GM12878 (cell line): ENCODE measurements at regions not wholly inside any gene's neighbourhood (a gene's known extent, or its start where the extent isn't known, plus 50 kb on each side); places are given as distances from the start of the nearest gene placed in this dataset.

ENCODE experiments used
- ATAC-seq: fragments of 200-7000 bp; cut with Tn5 transposase; 3 replicates; pipeline ENCODE4 v1.9.1; 2020; ENCODE audit warnings: mild to moderate bottlenecking, moderate library complexity
- BruUV-seq: library from RNA; stranded (reverse); fragments of 400-500 nt; replicated peaks from 2 replicates; lab custom pipeline; 2021; lab: Mats Ljungman, UMichigan
- CTCF ChIA-PET: fragments of 300-600 bp; sonication (Branson Sonifier 250); formaldehyde crosslinking; extraction: SDS; loops from one replicate; lab custom pipeline; 2021; ENCODE audit warnings: inconsistent platforms; lab: Yijun Ruan, JAX
- POLR2A ChIA-PET: fragments of 350-600 bp; formaldehyde crosslinking; extraction: SDS; loops from one replicate; lab custom pipeline; 2021; ENCODE audit warnings: inconsistent platforms; lab: Charles Lee
- RAD21 ChIA-PET: fragments of 300-600 bp; sonication (Branson Sonifier 250); formaldehyde crosslinking; loops from one replicate; lab custom pipeline; 2023; ENCODE audit warnings: antibody characterized with exemption; ENCODE audit not compliant: unreplicated experiment; lab: Charles Lee
- SMC1A ChIA-PET: fragments of 300-600 bp; sonication (Branson Sonifier 250); formaldehyde crosslinking; loops from one replicate; lab custom pipeline; 2023; ENCODE audit not compliant: unreplicated experiment, uncharacterized antibody; lab: Charles Lee
- DNase-seq: peaks from one replicate; pipeline ENCODE4 v3.0.0-alpha.2; 2011; ENCODE audit warnings: low read depth, low spot score
- FAIRE-seq: peaks from 3 replicates; lab custom pipeline; 2011; peaks lifted over from hg19 to GRCh38; lab: Jason Lieb, UNC
- H2AFZ ChIP-seq: 2 replicates; pipeline ENCODE4 v1.6.0; 2011; ENCODE audit warnings: low read depth, low read length, control low read depth; ENCODE audit not compliant: control insufficient read depth
- H3K27ac ChIP-seq: 2 replicates; pipeline ENCODE4 v1.5.1; 2011; ENCODE audit warnings: control low read depth; ENCODE audit not compliant: control insufficient read depth, insufficient read depth
- H3K27me3 ChIP-seq, 2 experiments: replicated peaks in 1 of 2; 2 replicates each; pipeline versions ENCODE4 v1.6.0 to v1.6.1; 2011; ENCODE audit warnings: low read length in 1 of 2; ENCODE audit not compliant: control insufficient read depth in 2 of 2, insufficient read depth in 2 of 2
- H3K36me3 ChIP-seq, 2 experiments: 2 replicates each; pipeline ENCODE4 v1.5.1; 2011; ENCODE audit warnings: low read length in 1 of 2; ENCODE audit not compliant: control insufficient read depth in 2 of 2, insufficient read depth in 2 of 2
- H3K4me1 ChIP-seq: 2 replicates; pipeline ENCODE4 v1.6.1; 2011; ENCODE audit warnings: mild to moderate bottlenecking, low read length, moderate library complexity, mixed read lengths; ENCODE audit not compliant: control insufficient read depth, insufficient read depth
- H3K4me2 ChIP-seq: 2 replicates; pipeline ENCODE4 v1.6.0; 2011; ENCODE audit warnings: control low read depth; ENCODE audit not compliant: control insufficient read depth, insufficient read depth
- H3K4me3 ChIP-seq: fragments of 200-600 bp; sonication (generic); 2 replicates; pipeline ENCODE4 v1.5.1; 2016
- H3K79me2 ChIP-seq: 2 replicates; pipeline ENCODE4 v1.6.0; 2011; ENCODE audit warnings: low read length; ENCODE audit not compliant: control insufficient read depth, insufficient read depth
- H3K9ac ChIP-seq: 2 replicates; pipeline ENCODE4 v1.8.0; 2011; ENCODE audit warnings: low read length, control low read depth, mixed read lengths; ENCODE audit not compliant: control insufficient read depth, insufficient read depth
- H3K9me3 ChIP-seq: replicated peaks from 3 replicates; pipeline ENCODE4 v1.5.1; 2011; ENCODE audit warnings: mild to moderate bottlenecking, low read length; ENCODE audit not compliant: control insufficient read depth, insufficient read depth
- H4K20me1 ChIP-seq: 2 replicates; pipeline ENCODE4 v1.6.0; 2011; ENCODE audit not compliant: control insufficient read depth, insufficient read depth
- BCL11A ChIP-seq: IDR thresholded peaks from 2 replicates; pipeline ENCODE4 v1.6.1; 2011; ENCODE audit warnings: low read depth, low read length
- CBX3 ChIP-seq: fragments of 200-600 bp; sonication (generic); IDR thresholded peaks from 2 replicates; pipeline ENCODE4 v1.6.1; 2016; ENCODE audit warnings: low read depth, borderline replicate concordance
- EP300 ChIP-seq, 2 experiments: fragments of 150-350 bp in 1 of 2; IDR thresholded peaks; 2 replicates each; pipeline ENCODE4 v1.6.1; 2011 to 2012; ENCODE audit warnings: low read depth in 2 of 2, low read length in 2 of 2, borderline replicate concordance in 1 of 2, improper control_type of control experiment in 1 of 2, inconsistent platforms in 1 of 2; ENCODE audit not compliant: control insufficient read depth in 1 of 2
- ETV6 ChIP-seq, 2 experiments: fragments of 450-650 bp in 1 of 2; IDR thresholded peaks in 1 of 2; conservative IDR thresholded peaks in 1 of 2; 2 replicates each; pipeline ENCODE4 v1.6.1; 2014; ENCODE audit warnings: antibody characterized with exemption in 1 of 2, borderline replicate concordance in 1 of 2, low read depth in 1 of 2, mild to moderate bottlenecking in 1 of 2, moderate library complexity in 1 of 2
- GATAD2B ChIP-seq: fragments of 450-650 bp; conservative IDR thresholded peaks from 2 replicates; pipeline ENCODE4 v1.6.1; 2017; ENCODE audit warnings: low read depth, mild to moderate bottlenecking, moderate library complexity
- HDAC2 ChIP-seq: fragments of 200-600 bp; sonication (generic); IDR thresholded peaks from 2 replicates; pipeline ENCODE4 v1.6.1; 2017
- RB1 ChIP-seq: fragments of 450-650 bp; formaldehyde crosslinking; IDR thresholded peaks from 2 replicates; pipeline ENCODE4 v1.6.1; 2017; ENCODE audit warnings: mild to moderate bottlenecking, borderline replicate concordance
- SUPT20H ChIP-seq: IDR thresholded peaks from 2 replicates; pipeline ENCODE4 v1.6.1; 2011; ENCODE audit warnings: low read depth, mild to moderate bottlenecking, low read length, moderate library complexity, borderline replicate concordance; ENCODE audit not compliant: control insufficient read depth
- TCF3 ChIP-seq: IDR thresholded peaks from 2 replicates; pipeline ENCODE4 v1.6.1; 2012; ENCODE audit warnings: low read depth, mild to moderate bottlenecking, low read length, borderline replicate concordance; ENCODE audit not compliant: insufficient read depth
- WGBS: methylation state at CpG from one replicate; pipeline ENCODE4 v1.1.6; 2016; ENCODE audit warnings: low lambda C conversion rate; ENCODE audit not compliant: insufficient replicate concordance, insufficient coverage; ENCODE audit errors: missing lambda C conversion rate; 5-methylcytosine and 5-hydroxymethylcytosine counted together
- in situ Hi-C: fragments of 300-500 bp; cut with MboI; formaldehyde crosslinking; loops from 9 replicates; pipeline ENCODE4 v1.14.3; 2018; ENCODE audit warnings: mixed read lengths
- intact Hi-C: fragments of 100-400 bp; cut with micrococcal nuclease; formaldehyde crosslinking; loops from one replicate; pipeline ENCODE4 v1.14.2; 2022; ENCODE audit not compliant: unreplicated experiment
- TF ChIP-seq, protein P1 (sequence below): fragments of 450-650 bp; formaldehyde crosslinking; IDR thresholded peaks from 2 replicates; pipeline ENCODE4 v1.4.0; 2022; ENCODE audit warnings: mild to moderate bottlenecking, moderate library complexity
- TF ChIP-seq, protein P2 (sequence below): fragments of 450-650 bp; IDR thresholded peaks from 2 replicates; pipeline ENCODE4 v1.6.1; 2016; ENCODE audit warnings: mild to moderate bottlenecking, moderate library complexity, borderline replicate concordance

DNA sequence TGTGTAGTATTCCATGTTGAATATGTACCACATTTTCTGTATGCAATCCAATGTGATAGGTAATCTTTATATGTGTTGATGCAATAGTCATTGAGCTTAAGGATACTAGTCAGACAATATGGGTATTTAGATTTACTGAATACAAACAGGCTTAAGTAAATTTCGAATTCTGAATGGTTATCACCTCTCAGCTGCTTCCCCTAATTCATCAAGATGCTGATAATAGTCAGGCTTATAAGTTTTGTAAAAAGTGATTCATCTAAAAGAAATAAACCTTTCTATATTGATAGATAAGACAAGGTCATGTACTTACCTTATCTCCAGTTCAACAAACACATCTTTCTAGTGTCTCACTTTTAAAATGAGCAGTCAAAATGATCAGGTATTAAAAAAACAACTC lies 205.5 kb downstream of the CASP12 start:
- Histone ChIP-seq H3K36me3 (no peaks in the 10 kb centered on the region), H4K20me1 (no peaks in the 10 kb centered on the region), H2AFZ (no peak overlapping the region), H3K79me2 (no peaks in the 10 kb centered on the region), H3K27ac (no peak overlapping the region), H3K4me2 (no peak overlapping the region), H3K4me3 (no peak overlapping the region), H3K9me3 (no peaks in the 10 kb centered on the region), H3K4me1 (no peaks in the 10 kb centered on the region), H3K27me3 (no peaks in the 10 kb centered on the region), H3K9ac (no peak overlapping the region)
- TF ChIP-seq BCL11A (no peak), CBX3 (no peak), SUPT20H (no peak), EP300 (IDR thresholded peaks at IDR 0.05; ENCODE audit: borderline replicate concordance in 1 of 2, control insufficient read depth in 1 of 2, low read depth in 2 of 2, low read length in 2 of 2) (no peak), GATAD2B (no peak), ETV6 (conservative IDR thresholded peaks at IDR 0.05 in 1 of 2, IDR thresholded peaks at IDR 0.05 in 1 of 2; ENCODE audit: borderline replicate concordance in 1 of 2, low read depth in 1 of 2) (no peak), TCF3 (no peak)
- CTCF ChIA-PET, result no interaction called here
- DNase-seq (no peak), FAIRE-seq (no peak), ATAC-seq (no peak)
- WGBS, result 4% methylated on average over 1 of the region's 1 CpG
- in situ Hi-C loops (no loop called here), intact Hi-C loops (no loop called here)
- POLR2A ChIA-PET, result no interaction called here
- BruUV-seq, result no TSS peak
- SMC1A ChIA-PET, result no interaction called here
- RAD21 ChIA-PET, result no interaction called here

DNA sequence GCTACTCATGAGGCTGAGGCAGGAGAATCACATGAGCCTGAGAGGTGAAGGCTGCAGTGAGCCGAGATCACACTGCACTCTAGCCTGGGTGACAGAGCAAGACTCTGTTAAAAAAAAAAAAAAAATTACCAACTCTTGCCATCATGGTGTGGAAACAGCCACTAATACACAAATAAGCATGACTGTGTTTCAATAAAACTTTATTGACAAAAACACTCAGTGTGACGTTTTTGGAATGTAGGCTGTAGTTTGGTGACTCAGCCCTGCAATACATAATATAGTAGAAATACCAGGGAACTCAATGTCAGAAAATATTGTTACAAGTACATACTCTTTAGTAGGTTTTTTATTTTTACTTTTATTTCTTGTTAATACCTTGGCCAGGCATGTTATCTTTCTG lies 207.1 kb downstream of the CASP12 start:
- H3K79me2 ChIP-seq, result no peaks in the 10 kb centered on the region
- no peaks in the 10 kb centered on the region for H3K9me3 ChIP-seq
- DNase-seq, result no peak
- H3K9ac ChIP-seq, result no peak overlapping the region
- H3K4me3 ChIP-seq, result no peak overlapping the region
- H3K36me3 ChIP-seq, result no peaks in the 10 kb centered on the region
- ChIA-PET POLR2A (no interaction called here), SMC1A (no interaction called here), RAD21 (no interaction called here), CTCF (no interaction called here)
- no peak for ATAC-seq
- 22% methylated on average over 2 of the region's 2 CpGs for whole genome bisulfite sequencing
- FAIRE-seq, result no peak
- H3K4me2 ChIP-seq, result no peak overlapping the region
- H3K27ac ChIP-seq, result no peak overlapping the region
- in situ Hi-C loops, result no loop called here
- no peaks in the 10 kb centered on the region for H4K20me1 ChIP-seq
- BruUV-seq, result no TSS peak
- no peaks in the 10 kb centered on the region for H3K27me3 ChIP-seq
- intact Hi-C loops, result no loop called here
- H2AFZ ChIP-seq, result no peak overlapping the region
- TF ChIP-seq, protein P1, sequence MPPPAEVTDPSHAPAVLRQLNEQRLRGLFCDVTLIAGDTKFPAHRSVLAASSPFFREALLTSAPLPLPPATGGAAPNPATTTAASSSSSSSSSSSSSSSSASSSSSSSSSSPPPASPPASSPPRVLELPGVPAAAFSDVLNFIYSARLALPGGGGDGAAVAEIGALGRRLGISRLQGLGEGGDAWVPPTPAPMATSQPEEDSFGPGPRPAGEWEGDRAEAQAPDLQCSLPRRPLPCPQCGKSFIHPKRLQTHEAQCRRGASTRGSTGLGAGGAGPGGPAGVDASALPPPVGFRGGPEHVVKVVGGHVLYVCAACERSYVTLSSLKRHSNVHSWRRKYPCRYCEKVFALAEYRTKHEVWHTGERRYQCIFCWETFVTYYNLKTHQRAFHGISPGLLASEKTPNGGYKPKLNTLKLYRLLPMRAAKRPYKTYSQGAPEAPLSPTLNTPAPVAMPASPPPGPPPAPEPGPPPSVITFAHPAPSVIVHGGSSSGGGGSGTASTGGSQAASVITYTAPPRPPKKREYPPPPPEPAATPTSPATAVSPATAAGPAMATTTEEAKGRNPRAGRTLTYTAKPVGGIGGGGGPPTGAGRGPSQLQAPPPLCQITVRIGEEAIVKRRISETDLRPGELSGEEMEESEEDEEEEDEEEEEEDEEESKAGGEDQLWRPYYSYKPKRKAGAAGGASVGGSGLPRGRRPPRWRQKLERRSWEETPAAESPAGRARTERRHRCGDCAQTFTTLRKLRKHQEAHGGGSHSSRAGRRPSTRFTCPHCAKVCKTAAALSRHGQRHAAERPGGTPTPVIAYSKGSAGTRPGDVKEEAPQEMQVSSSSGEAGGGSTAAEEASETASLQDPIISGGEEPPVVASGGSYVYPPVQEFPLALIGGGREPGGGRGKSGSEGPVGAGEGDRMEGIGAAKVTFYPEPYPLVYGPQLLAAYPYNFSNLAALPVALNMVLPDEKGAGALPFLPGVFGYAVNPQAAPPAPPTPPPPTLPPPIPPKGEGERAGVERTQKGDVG, result no peak
- TF ChIP-seq, protein P2, sequence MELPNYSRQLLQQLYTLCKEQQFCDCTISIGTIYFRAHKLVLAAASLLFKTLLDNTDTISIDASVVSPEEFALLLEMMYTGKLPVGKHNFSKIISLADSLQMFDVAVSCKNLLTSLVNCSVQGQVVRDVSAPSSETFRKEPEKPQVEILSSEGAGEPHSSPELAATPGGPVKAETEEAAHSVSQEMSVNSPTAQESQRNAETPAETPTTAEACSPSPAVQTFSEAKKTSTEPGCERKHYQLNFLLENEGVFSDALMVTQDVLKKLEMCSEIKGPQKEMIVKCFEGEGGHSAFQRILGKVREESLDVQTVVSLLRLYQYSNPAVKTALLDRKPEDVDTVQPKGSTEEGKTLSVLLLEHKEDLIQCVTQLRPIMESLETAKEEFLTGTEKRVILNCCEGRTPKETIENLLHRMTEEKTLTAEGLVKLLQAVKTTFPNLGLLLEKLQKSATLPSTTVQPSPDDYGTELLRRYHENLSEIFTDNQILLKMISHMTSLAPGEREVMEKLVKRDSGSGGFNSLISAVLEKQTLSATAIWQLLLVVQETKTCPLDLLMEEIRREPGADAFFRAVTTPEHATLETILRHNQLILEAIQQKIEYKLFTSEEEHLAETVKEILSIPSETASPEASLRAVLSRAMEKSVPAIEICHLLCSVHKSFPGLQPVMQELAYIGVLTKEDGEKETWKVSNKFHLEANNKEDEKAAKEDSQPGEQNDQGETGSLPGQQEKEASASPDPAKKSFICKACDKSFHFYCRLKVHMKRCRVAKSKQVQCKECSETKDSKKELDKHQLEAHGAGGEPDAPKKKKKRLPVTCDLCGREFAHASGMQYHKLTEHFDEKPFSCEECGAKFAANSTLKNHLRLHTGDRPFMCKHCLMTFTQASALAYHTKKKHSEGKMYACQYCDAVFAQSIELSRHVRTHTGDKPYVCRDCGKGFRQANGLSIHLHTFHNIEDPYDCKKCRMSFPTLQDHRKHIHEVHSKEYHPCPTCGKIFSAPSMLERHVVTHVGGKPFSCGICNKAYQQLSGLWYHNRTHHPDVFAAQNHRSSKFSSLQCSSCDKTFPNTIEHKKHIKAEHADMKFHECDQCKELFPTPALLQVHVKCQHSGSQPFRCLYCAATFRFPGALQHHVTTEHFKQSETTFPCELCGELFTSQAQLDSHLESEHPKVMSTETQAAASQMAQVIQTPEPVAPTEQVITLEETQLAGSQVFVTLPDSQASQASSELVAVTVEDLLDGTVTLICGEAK, result peak; percentile 75
- TF ChIP-seq RB1, result no peak
- TF ChIP-seq HDAC2, result no peak
- H3K4me1 ChIP-seq, result no peaks in the 10 kb centered on the region
